ENCODE measurements at regions not wholly inside any gene's neighbourhood (a gene's known extent, or its start where the extent isn't known, plus 50 kb on each side); places are given as distances from the start of the nearest gene placed in this dataset.

DNA sequence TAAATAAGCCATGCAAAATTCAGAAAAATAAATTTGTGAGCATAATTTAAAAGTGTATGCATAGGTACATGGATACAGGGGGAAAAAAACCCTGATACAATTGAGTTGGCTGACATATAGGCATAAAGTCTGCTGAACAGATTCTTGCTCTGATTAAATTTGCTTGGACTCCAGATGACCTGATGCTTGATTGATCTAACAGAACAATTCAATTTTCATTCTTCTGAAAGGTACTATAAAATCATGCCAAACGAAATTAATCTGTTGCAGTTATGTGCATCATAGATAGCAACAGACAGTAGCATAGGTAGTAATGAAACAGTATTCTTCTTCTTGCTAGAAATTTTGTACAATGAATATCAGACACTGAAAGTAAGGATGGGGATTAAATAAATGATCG, 578.2 kb upstream of the SLITRK6 start:
- TF ChIP-seq, protein P1, sequence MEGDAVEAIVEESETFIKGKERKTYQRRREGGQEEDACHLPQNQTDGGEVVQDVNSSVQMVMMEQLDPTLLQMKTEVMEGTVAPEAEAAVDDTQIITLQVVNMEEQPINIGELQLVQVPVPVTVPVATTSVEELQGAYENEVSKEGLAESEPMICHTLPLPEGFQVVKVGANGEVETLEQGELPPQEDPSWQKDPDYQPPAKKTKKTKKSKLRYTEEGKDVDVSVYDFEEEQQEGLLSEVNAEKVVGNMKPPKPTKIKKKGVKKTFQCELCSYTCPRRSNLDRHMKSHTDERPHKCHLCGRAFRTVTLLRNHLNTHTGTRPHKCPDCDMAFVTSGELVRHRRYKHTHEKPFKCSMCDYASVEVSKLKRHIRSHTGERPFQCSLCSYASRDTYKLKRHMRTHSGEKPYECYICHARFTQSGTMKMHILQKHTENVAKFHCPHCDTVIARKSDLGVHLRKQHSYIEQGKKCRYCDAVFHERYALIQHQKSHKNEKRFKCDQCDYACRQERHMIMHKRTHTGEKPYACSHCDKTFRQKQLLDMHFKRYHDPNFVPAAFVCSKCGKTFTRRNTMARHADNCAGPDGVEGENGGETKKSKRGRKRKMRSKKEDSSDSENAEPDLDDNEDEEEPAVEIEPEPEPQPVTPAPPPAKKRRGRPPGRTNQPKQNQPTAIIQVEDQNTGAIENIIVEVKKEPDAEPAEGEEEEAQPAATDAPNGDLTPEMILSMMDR (IDR thresholded peaks at IDR 0.05; ENCODE audit: extremely low read depth in 1 of 2, insufficient read depth in 1 of 2, low read depth in 1 of 2, low read length in 2 of 2), result no peak
- no peak for TF ChIP-seq JUN (IDR thresholded peaks at IDR 0.05; ENCODE audit: borderline replicate concordance, insufficient read depth, insufficient read length, low read depth)
- TF ChIP-seq, protein P2, sequence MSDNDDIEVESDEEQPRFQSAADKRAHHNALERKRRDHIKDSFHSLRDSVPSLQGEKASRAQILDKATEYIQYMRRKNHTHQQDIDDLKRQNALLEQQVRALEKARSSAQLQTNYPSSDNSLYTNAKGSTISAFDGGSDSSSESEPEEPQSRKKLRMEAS (IDR thresholded peaks at IDR 0.05; ENCODE audit: insufficient read depth, insufficient read length), result no peak
- TF ChIP-seq EZH2 (IDR thresholded peaks at IDR 0.05; ENCODE audit: borderline replicate concordance, low read depth, low read length, severe bottlenecking), result no peak
- no peak for TF ChIP-seq POLR2AphosphoS5 (IDR thresholded peaks at IDR 0.05; ENCODE audit: insufficient read depth, low read depth, low read length)
- no peak for TF ChIP-seq POLR2A (IDR thresholded peaks at IDR 0.05; ENCODE audit: low read depth, low read length)
- no peak for TF ChIP-seq MYC (IDR thresholded peaks at IDR 0.05; ENCODE audit: low read depth, low read length)
- TF ChIP-seq GATA2 (IDR thresholded peaks at IDR 0.05; ENCODE audit: insufficient read depth, insufficient read length, low read depth, low read length), result no peak
- TF ChIP-seq FOS (IDR thresholded peaks at IDR 0.05; ENCODE audit: borderline replicate concordance, insufficient read depth, low read length), result no peak
